ENCODE measurements at regions not wholly inside any gene's neighbourhood (a gene's known extent, or its start where the extent isn't known, plus 50 kb on each side); places are given as distances from the start of the nearest gene placed in this dataset.

GRCh38 chr10:42986633-42987032 lies 90.2 kb upstream of the RET start:
- no peak for TF ChIP-seq CTCF (IDR thresholded peaks at IDR 0.05 in 4 of 5, conservative IDR thresholded peaks at IDR 0.05 in 1 of 5)
- TF ChIP-seq POLR2A (IDR thresholded peaks at IDR 0.05), result no peak
